ENCODE measurements at regions not wholly inside any gene's neighbourhood (a gene's known extent, or its start where the extent isn't known, plus 50 kb on each side); places are given as distances from the start of the nearest gene placed in this dataset.

DNA sequence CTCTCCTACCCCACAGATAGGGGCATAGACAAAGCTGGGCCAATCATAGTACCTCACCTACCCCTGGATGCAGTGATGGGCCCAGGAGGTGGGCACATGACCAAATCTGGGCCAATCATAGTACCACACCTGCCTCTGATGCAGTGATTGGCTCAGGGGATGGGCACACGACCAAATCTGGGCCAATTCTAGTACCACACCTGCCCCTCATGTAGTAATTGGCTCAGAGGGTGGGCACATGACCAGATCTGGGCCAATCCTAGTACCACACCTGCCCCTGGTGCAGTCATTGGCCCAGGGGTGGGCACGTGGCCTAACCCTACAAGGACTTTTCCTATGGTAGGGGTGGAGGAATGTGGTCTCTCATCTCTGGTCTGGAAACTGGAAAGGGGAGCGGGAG, 56.9 kb upstream of the MEF2A start:
- TF ChIP-seq ZNF121 (tag by site-specific recombination; IDR thresholded peaks at IDR 0.05) (no peak), ZFP41 (tag by site-specific recombination; IDR thresholded peaks at IDR 0.05; ENCODE audit: borderline replicate concordance) (no peak), ZNF133 (tag by site-specific recombination; IDR thresholded peaks at IDR 0.05) (no peak)
- TF ChIP-seq, protein P1, sequence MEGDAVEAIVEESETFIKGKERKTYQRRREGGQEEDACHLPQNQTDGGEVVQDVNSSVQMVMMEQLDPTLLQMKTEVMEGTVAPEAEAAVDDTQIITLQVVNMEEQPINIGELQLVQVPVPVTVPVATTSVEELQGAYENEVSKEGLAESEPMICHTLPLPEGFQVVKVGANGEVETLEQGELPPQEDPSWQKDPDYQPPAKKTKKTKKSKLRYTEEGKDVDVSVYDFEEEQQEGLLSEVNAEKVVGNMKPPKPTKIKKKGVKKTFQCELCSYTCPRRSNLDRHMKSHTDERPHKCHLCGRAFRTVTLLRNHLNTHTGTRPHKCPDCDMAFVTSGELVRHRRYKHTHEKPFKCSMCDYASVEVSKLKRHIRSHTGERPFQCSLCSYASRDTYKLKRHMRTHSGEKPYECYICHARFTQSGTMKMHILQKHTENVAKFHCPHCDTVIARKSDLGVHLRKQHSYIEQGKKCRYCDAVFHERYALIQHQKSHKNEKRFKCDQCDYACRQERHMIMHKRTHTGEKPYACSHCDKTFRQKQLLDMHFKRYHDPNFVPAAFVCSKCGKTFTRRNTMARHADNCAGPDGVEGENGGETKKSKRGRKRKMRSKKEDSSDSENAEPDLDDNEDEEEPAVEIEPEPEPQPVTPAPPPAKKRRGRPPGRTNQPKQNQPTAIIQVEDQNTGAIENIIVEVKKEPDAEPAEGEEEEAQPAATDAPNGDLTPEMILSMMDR (tag by site-specific recombination; IDR thresholded peaks at IDR 0.05), result no peak

Measured in HEK293 (cell line).